SHP77 (cell line): ENCODE measurements at regions not wholly inside any gene's neighbourhood (a gene's known extent, or its start where the extent isn't known, plus 50 kb on each side); places are given as distances from the start of the nearest gene placed in this dataset.

Experiments used
- DNase-seq, 2 experiments: peaks; one replicate each; lab custom pipeline; 2025; lab: John Stamatoyannopoulos, UW

GRCh38 chr3:156760333-156760732, 65.8 kb upstream of the LEKR1 start:
- DNase-seq: no peak

GRCh38 chr3:156761007-156761406, 65.1 kb upstream of the LEKR1 start:
- no peak for DNase-seq

- no peak for DNase-seq
Observed at GRCh38 chr3:156761713-156762451, 64.3 kb upstream of the LEKR1 start.

GRCh38 chr3:156762631-156763185, 63.4 kb upstream of the LEKR1 start:
- peak in 1 of 2 experiments; percentile 41 for DNase-seq

GRCh38 chr3:156763386-156763785, 62.8 kb upstream of the LEKR1 start:
- DNase-seq: no peak

GRCh38 chr3:156763931-156764720, 62.0 kb upstream of the LEKR1 start:
- no peak for DNase-seq

GRCh38 chr3:156764751-156765150, 61.4 kb upstream of the LEKR1 start:
- DNase-seq: no peak

GRCh38 chr3:156768390-156768789, 57.8 kb upstream of the LEKR1 start:
- DNase-seq: no peak

- no peak for DNase-seq
Observed at GRCh38 chr3:156769721-156770654, 56.2 kb upstream of the LEKR1 start.

GRCh38 chr3:156770699-156771414, 55.3 kb upstream of the LEKR1 start:
- DNase-seq: no peak

GRCh38 chr3:156772588-156773206, 53.5 kb upstream of the LEKR1 start:
- DNase-seq: peak; percentile 19 to 22

GRCh38 chr3:156776031-156776430, 50.1 kb upstream of the LEKR1 start:
- no peak for DNase-seq
